AG09309 (cell line): ENCODE measurements at regions not wholly inside any gene's neighbourhood (a gene's known extent, or its start where the extent isn't known, plus 50 kb on each side); places are given as distances from the start of the nearest gene placed in this dataset.
"Not testable (repeated sequence)": the region's sequence is repeated elsewhere in the genome, so short reads cannot be mapped to it uniquely, and the experiment has no call there.

Source experiments
- DNase-seq: peaks from one replicate; pipeline ENCODE4 v3.0.0-alpha.2; 2010; ENCODE audit warnings: low read depth
- H3K4me3 ChIP-seq: 2 replicates; pipeline ENCODE4 v1.5.1; 2011; ENCODE audit warnings: mild to moderate bottlenecking, low read depth, low read length, moderate library complexity; ENCODE audit not compliant: control insufficient read depth
- TF ChIP-seq, protein P1 (sequence below): IDR thresholded peaks from 2 replicates; pipeline ENCODE4 v1.5.1; 2011; ENCODE audit warnings: mild to moderate bottlenecking, low read depth, low read length, inconsistent platforms; ENCODE audit not compliant: insufficient read depth, control insufficient read depth; ENCODE audit errors: missing control alignments

DNA sequence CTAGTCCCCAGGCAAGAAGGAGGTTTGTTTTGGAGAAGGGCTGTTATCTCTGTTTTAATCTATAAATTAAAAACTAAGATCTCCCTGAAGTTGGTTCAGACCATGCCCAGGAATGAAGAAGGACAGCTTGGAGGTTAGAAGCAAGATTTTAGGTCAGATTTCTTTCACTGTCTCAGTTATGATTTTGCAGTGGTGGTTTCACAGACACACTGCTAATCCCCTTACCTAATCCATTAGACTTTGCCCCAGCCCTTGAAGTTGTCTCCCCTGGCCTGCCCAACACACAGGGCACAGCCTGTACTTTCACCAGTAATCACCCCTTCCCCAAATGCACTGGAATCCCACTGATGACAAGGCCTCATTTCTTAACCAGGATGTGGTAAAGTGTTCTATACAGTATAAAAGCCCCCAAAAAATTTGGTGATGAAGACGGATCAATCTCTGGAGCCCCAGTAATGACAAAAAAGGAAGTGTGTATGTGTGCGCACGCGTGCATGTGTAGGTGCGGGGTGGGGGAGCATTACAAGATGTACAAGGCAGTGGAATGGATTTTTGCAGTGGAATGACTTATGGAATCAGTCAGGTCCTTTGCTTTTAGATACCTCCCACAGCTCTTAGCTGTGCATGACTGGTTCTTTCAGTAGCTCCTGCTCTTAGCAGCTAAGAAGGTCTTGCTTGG is 73.1 kb upstream of the TERB2 start:
- DNase-seq = no peak
- H3K4me3 ChIP-seq = no peak overlapping the region
- TF ChIP-seq, protein P1, sequence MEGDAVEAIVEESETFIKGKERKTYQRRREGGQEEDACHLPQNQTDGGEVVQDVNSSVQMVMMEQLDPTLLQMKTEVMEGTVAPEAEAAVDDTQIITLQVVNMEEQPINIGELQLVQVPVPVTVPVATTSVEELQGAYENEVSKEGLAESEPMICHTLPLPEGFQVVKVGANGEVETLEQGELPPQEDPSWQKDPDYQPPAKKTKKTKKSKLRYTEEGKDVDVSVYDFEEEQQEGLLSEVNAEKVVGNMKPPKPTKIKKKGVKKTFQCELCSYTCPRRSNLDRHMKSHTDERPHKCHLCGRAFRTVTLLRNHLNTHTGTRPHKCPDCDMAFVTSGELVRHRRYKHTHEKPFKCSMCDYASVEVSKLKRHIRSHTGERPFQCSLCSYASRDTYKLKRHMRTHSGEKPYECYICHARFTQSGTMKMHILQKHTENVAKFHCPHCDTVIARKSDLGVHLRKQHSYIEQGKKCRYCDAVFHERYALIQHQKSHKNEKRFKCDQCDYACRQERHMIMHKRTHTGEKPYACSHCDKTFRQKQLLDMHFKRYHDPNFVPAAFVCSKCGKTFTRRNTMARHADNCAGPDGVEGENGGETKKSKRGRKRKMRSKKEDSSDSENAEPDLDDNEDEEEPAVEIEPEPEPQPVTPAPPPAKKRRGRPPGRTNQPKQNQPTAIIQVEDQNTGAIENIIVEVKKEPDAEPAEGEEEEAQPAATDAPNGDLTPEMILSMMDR = no peak

DNA sequence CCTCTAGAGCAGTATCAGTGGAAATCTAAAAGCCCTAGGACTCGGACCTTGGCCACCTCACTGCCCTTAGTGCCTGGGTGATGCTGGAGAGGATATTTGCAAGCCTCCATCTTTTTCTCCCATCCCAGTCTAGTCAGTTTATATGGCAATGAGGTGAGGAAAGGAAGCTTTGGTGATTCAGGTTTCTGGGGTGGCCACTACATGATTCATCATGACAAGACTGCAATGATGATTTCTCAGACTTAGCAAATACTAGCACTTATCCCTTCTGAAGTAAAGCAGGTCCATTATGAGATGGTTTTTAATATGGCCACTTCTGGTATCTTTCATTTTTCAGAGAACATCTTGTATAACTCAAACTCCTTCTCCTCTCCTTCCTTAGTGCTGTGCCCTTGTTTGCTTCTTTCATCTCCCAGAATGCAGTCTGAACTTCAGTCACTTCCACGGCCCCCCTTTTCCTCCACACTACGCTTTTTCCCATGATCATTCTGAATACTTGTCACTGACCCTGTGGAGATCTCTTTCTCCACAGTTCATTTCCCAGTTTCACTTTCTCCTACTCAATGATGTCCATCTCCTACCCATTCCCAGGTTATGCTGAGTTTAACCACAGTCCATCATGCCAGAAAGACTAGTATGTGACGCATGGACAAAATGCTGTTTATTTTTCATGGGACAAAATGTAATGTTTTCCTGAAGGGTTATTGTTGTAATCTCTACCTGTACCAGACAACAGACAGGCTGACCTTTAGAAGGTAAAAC is 57.4 kb upstream of the TERB2 start:
- not testable (repeated sequence) for H3K4me3 ChIP-seq, DNase-seq

DNA sequence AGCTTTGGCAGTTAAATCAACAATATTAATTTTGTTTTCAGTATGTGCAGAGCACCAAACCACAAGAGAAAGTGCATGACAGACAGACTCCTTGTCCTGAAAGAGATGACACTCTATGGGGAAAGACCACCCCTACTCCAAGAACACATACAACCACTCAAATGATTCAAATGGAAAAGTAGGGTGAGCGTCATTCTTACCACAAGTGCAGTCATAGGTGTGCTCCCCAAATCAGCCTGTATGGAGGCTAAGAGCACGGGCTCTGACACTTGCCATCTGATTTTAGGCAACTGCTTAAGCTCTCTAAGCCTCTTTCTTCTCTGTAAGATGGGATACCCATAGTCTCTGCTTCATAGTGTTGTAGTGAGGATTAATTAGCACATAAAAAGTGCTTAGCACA is 56.7 kb upstream of the TERB2 start:
- not testable (repeated sequence) for H3K4me3 ChIP-seq, DNase-seq

GRCh38 chr15:44900796-44901195 is 55.7 kb upstream of the TERB2 start:
- not testable (repeated sequence) for DNase-seq, H3K4me3 ChIP-seq

- H3K4me3 ChIP-seq, DNase-seq: not testable (repeated sequence)
These were observed 53.2 kb upstream of the TERB2 start for GRCh38 chr15:44903281-44903680.

GRCh38 chr15:44904651-44905340 is 51.7 kb upstream of the TERB2 start:
- not testable (repeated sequence) for H3K4me3 ChIP-seq, DNase-seq
